NCI-H128 (cell line): ENCODE measurements at regions not wholly inside any gene's neighbourhood (a gene's known extent, or its start where the extent isn't known, plus 50 kb on each side); places are given as distances from the start of the nearest gene placed in this dataset.
"Not testable (repeated sequence)": the region's sequence is repeated elsewhere in the genome, so short reads cannot be mapped to it uniquely, and the experiment has no call there.

ENCODE experiments used
- DNase-seq: peaks from one replicate; lab custom pipeline; 2025; ENCODE audit not compliant: unreplicated experiment; lab: John Stamatoyannopoulos, UW

GRCh38 chr1:58836408-58836807 is 52.6 kb upstream of the JUN start:
- no peak for DNase-seq

GRCh38 chr1:58837886-58838285 is 54.0 kb upstream of the JUN start:
- DNase-seq = no peak

GRCh38 chr1:58839147-58839795 is 55.4 kb upstream of the JUN start:
- no peak for DNase-seq

- DNase-seq = no peak
Measured at GRCh38 chr1:58839846-58840835, 56.3 kb upstream of the JUN start.

- no peak for DNase-seq
Measured at GRCh38 chr1:58841455-58841854, 57.6 kb upstream of the JUN start.

GRCh38 chr1:58842941-58843340 is 59.1 kb upstream of the JUN start:
- no peak for DNase-seq

- DNase-seq = no peak
Measured at GRCh38 chr1:58844176-58844575, 60.3 kb upstream of the JUN start.

GRCh38 chr1:58845942-58846341 is 62.1 kb upstream of the JUN start:
- no peak for DNase-seq

- no peak for DNase-seq
Measured at GRCh38 chr1:58848818-58849411, 65.1 kb upstream of the JUN start.

- no peak for DNase-seq
Measured at GRCh38 chr1:58849551-58849950, 65.7 kb upstream of the JUN start.

GRCh38 chr1:58850636-58851035 is 66.8 kb upstream of the JUN start:
- DNase-seq = no peak

- no peak for DNase-seq
Measured at GRCh38 chr1:58852731-58853485, 69.1 kb upstream of the JUN start.

GRCh38 chr1:58854576-58854975 is 70.7 kb upstream of the JUN start:
- DNase-seq = no peak

GRCh38 chr1:58855274-58856165 is 71.7 kb upstream of the JUN start:
- DNase-seq = no peak

- DNase-seq = not testable (repeated sequence)
Measured at GRCh38 chr1:58856281-58856680, 72.4 kb upstream of the JUN start.

GRCh38 chr1:58857680-58858673 is 74.1 kb upstream of the JUN start:
- no peak for DNase-seq

GRCh38 chr1:58859769-58860485 is 76.1 kb upstream of the JUN start:
- no peak for DNase-seq

GRCh38 chr1:58861076-58861475 is 77.2 kb upstream of the JUN start:
- DNase-seq = no peak
